ENCODE measurements at regions not wholly inside any gene's neighbourhood (a gene's known extent, or its start where the extent isn't known, plus 50 kb on each side); places are given as distances from the start of the nearest gene placed in this dataset.

DNA sequence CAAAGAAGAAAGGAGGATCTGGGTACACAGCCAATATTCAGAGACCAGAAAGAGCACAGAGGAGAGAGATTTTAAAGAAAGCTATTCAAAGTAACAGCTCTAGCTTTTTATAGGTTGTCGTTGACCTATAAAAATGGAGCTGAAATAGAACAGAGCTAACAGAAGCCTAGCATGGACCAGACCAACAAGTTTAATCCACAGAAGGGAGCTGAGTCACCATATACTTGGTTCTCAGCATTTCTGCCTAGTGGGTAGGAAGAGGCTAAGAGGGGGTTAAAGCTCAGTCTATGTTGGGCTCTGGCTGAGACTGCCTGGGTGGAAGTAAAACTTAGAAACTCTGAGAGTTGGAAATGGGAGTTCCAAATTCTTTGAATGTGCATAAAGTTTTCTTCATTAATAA, 678.0 kb upstream of the CDH2 start:
- no peaks in the 10 kb centered on the region for H3K27me3 ChIP-seq (replicated peaks in 1 of 2; ENCODE audit: control insufficient read depth in 2 of 2, insufficient read depth in 2 of 2, low read length in 1 of 2)
- SMC1A ChIA-PET (ENCODE audit: uncharacterized antibody, unreplicated experiment), result interaction anchor here (1.4 kb wide), 1 partner anchor 21 kb away, joined by 4 read pairs; no protein-coding TSS in a partner anchor
- no peak overlapping the region for H3K9ac ChIP-seq (ENCODE audit: control insufficient read depth, insufficient read depth, low read length)
- POLR2A ChIA-PET, result no interaction called here
- H2AFZ ChIP-seq (ENCODE audit: control insufficient read depth, low read depth, low read length), result no peak overlapping the region
- BruUV-seq (replicated peaks), result no TSS peak
- H4K20me1 ChIP-seq (ENCODE audit: control insufficient read depth, insufficient read depth), result no peaks in the 10 kb centered on the region
- H3K4me3 ChIP-seq, result no peak overlapping the region
- no peaks in the 10 kb centered on the region for H3K36me3 ChIP-seq (ENCODE audit: control insufficient read depth in 2 of 2, insufficient read depth in 2 of 2, low read length in 1 of 2)
- TF ChIP-seq, protein P1, sequence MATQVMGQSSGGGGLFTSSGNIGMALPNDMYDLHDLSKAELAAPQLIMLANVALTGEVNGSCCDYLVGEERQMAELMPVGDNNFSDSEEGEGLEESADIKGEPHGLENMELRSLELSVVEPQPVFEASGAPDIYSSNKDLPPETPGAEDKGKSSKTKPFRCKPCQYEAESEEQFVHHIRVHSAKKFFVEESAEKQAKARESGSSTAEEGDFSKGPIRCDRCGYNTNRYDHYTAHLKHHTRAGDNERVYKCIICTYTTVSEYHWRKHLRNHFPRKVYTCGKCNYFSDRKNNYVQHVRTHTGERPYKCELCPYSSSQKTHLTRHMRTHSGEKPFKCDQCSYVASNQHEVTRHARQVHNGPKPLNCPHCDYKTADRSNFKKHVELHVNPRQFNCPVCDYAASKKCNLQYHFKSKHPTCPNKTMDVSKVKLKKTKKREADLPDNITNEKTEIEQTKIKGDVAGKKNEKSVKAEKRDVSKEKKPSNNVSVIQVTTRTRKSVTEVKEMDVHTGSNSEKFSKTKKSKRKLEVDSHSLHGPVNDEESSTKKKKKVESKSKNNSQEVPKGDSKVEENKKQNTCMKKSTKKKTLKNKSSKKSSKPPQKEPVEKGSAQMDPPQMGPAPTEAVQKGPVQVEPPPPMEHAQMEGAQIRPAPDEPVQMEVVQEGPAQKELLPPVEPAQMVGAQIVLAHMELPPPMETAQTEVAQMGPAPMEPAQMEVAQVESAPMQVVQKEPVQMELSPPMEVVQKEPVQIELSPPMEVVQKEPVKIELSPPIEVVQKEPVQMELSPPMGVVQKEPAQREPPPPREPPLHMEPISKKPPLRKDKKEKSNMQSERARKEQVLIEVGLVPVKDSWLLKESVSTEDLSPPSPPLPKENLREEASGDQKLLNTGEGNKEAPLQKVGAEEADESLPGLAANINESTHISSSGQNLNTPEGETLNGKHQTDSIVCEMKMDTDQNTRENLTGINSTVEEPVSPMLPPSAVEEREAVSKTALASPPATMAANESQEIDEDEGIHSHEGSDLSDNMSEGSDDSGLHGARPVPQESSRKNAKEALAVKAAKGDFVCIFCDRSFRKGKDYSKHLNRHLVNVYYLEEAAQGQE (IDR thresholded peaks at IDR 0.05; ENCODE audit: low read depth, low read length), result no peak
- TF ChIP-seq NFYB (IDR thresholded peaks at IDR 0.05; ENCODE audit: insufficient read depth, low read depth, low read length) (no peak), ZSCAN29 (IDR thresholded peaks at IDR 0.05) (no peak), TCF3 (IDR thresholded peaks at IDR 0.05; ENCODE audit: borderline replicate concordance, insufficient read depth, low read depth, low read length) (no peak), MXI1 (IDR thresholded peaks at IDR 0.05; ENCODE audit: low read depth, low read length) (no peak), SUPT20H (IDR thresholded peaks at IDR 0.05; ENCODE audit: borderline replicate concordance, control insufficient read depth, low read depth, low read length) (no peak), SP1 (IDR thresholded peaks at IDR 0.05; ENCODE audit: low read depth, low read length) (no peak), PAX8 (IDR thresholded peaks at IDR 0.05) (no peak), CBX5 (IDR thresholded peaks at IDR 0.05; ENCODE audit: low read depth) (no peak), FOS (IDR thresholded peaks at IDR 0.05; ENCODE audit: borderline replicate concordance, extremely low read depth, insufficient read length) (no peak), FOXM1 (IDR thresholded peaks at IDR 0.05; ENCODE audit: low read depth, low read length) (no peak)
- H3K9me3 ChIP-seq (replicated peaks; ENCODE audit: control insufficient read depth, insufficient read depth, low read length), result no peaks in the 10 kb centered on the region
- RAD21 ChIA-PET (ENCODE audit: unreplicated experiment), result no interaction called here
- 0% methylated on average over 1 of the region's 1 CpG for WGBS (ENCODE audit: insufficient coverage, insufficient replicate concordance, low lambda C conversion rate, missing lambda C conversion rate)
- ATAC-seq (no peak), FAIRE-seq (no peak), DNase-seq (ENCODE audit: low read depth, low spot score) (no peak)
- H3K4me2 ChIP-seq (ENCODE audit: control insufficient read depth, insufficient read depth), result no peak overlapping the region
- no peaks in the 10 kb centered on the region for H3K79me2 ChIP-seq (ENCODE audit: control insufficient read depth, insufficient read depth, low read length)
- intact Hi-C loops (cut with micrococcal nuclease; ENCODE audit: unreplicated experiment) (no loop called here), in situ Hi-C loops (cut with MboI) (no loop called here)
- H3K4me1 ChIP-seq (ENCODE audit: control insufficient read depth, insufficient read depth, low read length), result no peaks in the 10 kb centered on the region
- no peak overlapping the region for H3K27ac ChIP-seq (ENCODE audit: control insufficient read depth, insufficient read depth)
- CTCF ChIA-PET, result no interaction called here
